ENCODE measurements at regions not wholly inside any gene's neighbourhood (a gene's known extent, or its start where the extent isn't known, plus 50 kb on each side); places are given as distances from the start of the nearest gene placed in this dataset.

GRCh38 chr19:28497137-28497536, 715.8 kb downstream of the UQCRFS1 start:
- 64 to 76% methylated on average over 5 of the region's 5 CpGs for WGBS, 2 donors
- intact Hi-C loops (cut with DNase I): no loop called here

GRCh38 chr19:28495046-28495445, 717.9 kb downstream of the UQCRFS1 start:
- H3K27me3 ChIP-seq: no peaks in the 10 kb centered on the region
- 74 to 76% methylated on average over 4 of the region's 4 CpGs for WGBS, 2 donors
- H3K9me3 ChIP-seq: no peaks in the 10 kb centered on the region
- intact Hi-C loops (cut with DNase I): no loop called here
- H3K4me3 ChIP-seq: no peak overlapping the region
- ATAC-seq: no peak
- DNase-seq: no peak
- H3K4me1 ChIP-seq: no peaks in the 10 kb centered on the region
- H3K36me3 ChIP-seq (replicated peaks in 1 of 2; ENCODE audit: insufficient read depth in 1 of 2, low read depth in 2 of 2): no peaks in the 10 kb centered on the region
- H3K27ac ChIP-seq: no peak overlapping the region
- no peak for TF ChIP-seq CTCF (IDR thresholded peaks at IDR 0.05)
- no peak for TF ChIP-seq POLR2A (IDR thresholded peaks at IDR 0.05)

More at GRCh38 chr19:28497137-28497536, 715.8 kb downstream of the UQCRFS1 start:
- ATAC-seq (no peak), DNase-seq (no peak)
- TF ChIP-seq CTCF (IDR thresholded peaks at IDR 0.05): no peak
- TF ChIP-seq POLR2A (IDR thresholded peaks at IDR 0.05): no peak
- Histone ChIP-seq H3K9me3 (no peaks in the 10 kb centered on the region), H3K27me3 (no peaks in the 10 kb centered on the region), H3K4me3 (no peak overlapping the region), H3K27ac (no peak overlapping the region), H3K4me1 (no peaks in the 10 kb centered on the region), H3K36me3 (replicated peaks in 1 of 2; ENCODE audit: insufficient read depth in 1 of 2, low read depth in 2 of 2) (no peaks in the 10 kb centered on the region)

- Histone ChIP-seq H3K4me3 (no peak overlapping the region), H3K27me3 (no peaks in the 10 kb centered on the region), H3K36me3 (replicated peaks in 1 of 2; ENCODE audit: insufficient read depth in 1 of 2, low read depth in 2 of 2) (no peaks in the 10 kb centered on the region), H3K9me3 (no peaks in the 10 kb centered on the region), H3K27ac (no peak overlapping the region), H3K4me1 (no peaks in the 10 kb centered on the region)
- DNase-seq (no peak), ATAC-seq (no peak)
- WGBS, 2 donors: 48 to 69% methylated on average over 7 of the region's 7 CpGs
- TF ChIP-seq POLR2A (IDR thresholded peaks at IDR 0.05): no peak
- no peak for TF ChIP-seq CTCF (IDR thresholded peaks at IDR 0.05)
- intact Hi-C loops (cut with DNase I): no loop called here
Measured at GRCh38 chr19:28494461-28494860, 718.5 kb downstream of the UQCRFS1 start.

GRCh38 chr19:28493884-28494283, 719.1 kb downstream of the UQCRFS1 start:
- no peak overlapping the region for H3K4me3 ChIP-seq
- H3K4me1 ChIP-seq: no peaks in the 10 kb centered on the region
- DNase-seq (no peak), ATAC-seq (no peak)
- H3K36me3 ChIP-seq (replicated peaks in 1 of 2; ENCODE audit: insufficient read depth in 1 of 2, low read depth in 2 of 2): no peaks in the 10 kb centered on the region
- no peak for TF ChIP-seq POLR2A (IDR thresholded peaks at IDR 0.05)
- TF ChIP-seq CTCF (IDR thresholded peaks at IDR 0.05): no peak
- 70 to 73% methylated on average over 5 of the region's 5 CpGs for WGBS, 2 donors
- no peaks in the 10 kb centered on the region for H3K9me3 ChIP-seq
- intact Hi-C loops (cut with DNase I): no loop called here
- H3K27ac ChIP-seq: no peak overlapping the region
- no peaks in the 10 kb centered on the region for H3K27me3 ChIP-seq

- H3K9me3 ChIP-seq: no peaks in the 10 kb centered on the region
- DNase-seq: no peak
- TF ChIP-seq POLR2A (IDR thresholded peaks at IDR 0.05) (no peak), CTCF (IDR thresholded peaks at IDR 0.05) (no peak)
- WGBS, 2 donors: 48 to 67% methylated on average over 8 of the region's 8 CpGs
- H3K4me1 ChIP-seq: no peaks in the 10 kb centered on the region
- no peaks in the 10 kb centered on the region for H3K36me3 ChIP-seq (replicated peaks in 1 of 2; ENCODE audit: insufficient read depth in 1 of 2, low read depth in 2 of 2)
- intact Hi-C loops (cut with DNase I): no loop called here
- no peak overlapping the region for H3K27ac ChIP-seq
- no peaks in the 10 kb centered on the region for H3K27me3 ChIP-seq
- no peak overlapping the region for H3K4me3 ChIP-seq
- no peak for ATAC-seq
Measured at GRCh38 chr19:28492621-28493020, 720.3 kb downstream of the UQCRFS1 start.
